G401 (cell line): ENCODE measurements at regions not wholly inside any gene's neighbourhood (a gene's known extent, or its start where the extent isn't known, plus 50 kb on each side); places are given as distances from the start of the nearest gene placed in this dataset.

Source experiments
- DNase-seq: peaks from one replicate; pipeline ENCODE4 v3.0.0-alpha.2; 2015; ENCODE audit warnings: low spot score
- in situ Hi-C: cut with HindIII; loops from 2 replicates; pipeline ENCODE4 v1.10.0; 2016; ENCODE audit warnings: low sequenced_read_pairs, mixed read lengths

DNA sequence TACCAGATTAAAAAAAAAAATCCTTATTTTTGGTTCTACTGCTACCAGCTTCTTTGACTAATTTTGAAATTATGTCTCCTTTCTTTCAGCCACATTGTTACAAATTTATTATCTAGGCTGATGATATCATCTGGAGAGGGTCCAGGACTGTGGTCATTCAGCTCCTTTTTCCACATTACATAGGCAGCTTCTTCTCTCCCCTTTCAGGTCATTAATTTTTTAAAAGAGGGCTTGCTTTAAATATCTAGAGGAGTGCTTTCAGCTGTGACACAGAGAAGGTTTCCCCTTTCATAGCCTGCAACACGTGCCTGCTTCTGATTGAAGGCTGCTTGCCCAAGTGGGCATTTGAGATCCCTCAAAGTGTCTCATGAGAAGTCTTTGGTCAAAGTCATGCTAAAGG is 155.7 kb upstream of the PAPPA start:
- no peak for DNase-seq
- in situ Hi-C loops: no loop called here

- DNase-seq: no peak
- in situ Hi-C loops: no loop called here
Measured at GRCh38 chr9:115998666-115999065, 154.9 kb upstream of the PAPPA start.

- in situ Hi-C loops: no loop called here
- DNase-seq: no peak
Measured at GRCh38 chr9:115999498-115999897, 154.1 kb upstream of the PAPPA start.

GRCh38 chr9:116000748-116001329 is 152.8 kb upstream of the PAPPA start:
- in situ Hi-C loops: no loop called here
- peak; percentile 9 for DNase-seq

- in situ Hi-C loops: no loop called here
- no peak for DNase-seq
Measured at GRCh38 chr9:116002181-116002580, 151.4 kb upstream of the PAPPA start.

DNA sequence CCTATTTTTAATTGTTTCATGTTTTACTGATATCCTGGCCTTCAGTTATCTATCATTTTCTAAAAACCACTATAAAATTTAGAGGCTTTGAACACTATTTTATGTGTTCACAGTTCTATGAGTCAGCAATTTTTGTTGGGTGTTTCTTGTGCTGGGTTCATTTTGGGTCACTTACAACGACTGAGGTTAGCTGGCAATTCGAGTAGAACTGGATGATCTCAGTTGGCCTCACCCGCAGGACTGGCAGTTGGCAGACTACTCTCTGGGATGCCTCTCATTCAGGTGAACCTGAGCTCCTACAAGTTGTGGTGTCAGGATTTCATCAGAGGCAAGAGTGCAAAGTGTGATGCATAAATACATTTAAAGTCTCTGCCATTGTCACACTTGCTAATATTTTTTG is 151.0 kb upstream of the PAPPA start:
- in situ Hi-C loops: no loop called here

GRCh38 chr9:116003397-116003796 is 150.2 kb upstream of the PAPPA start:
- in situ Hi-C loops: no loop called here
- DNase-seq: no peak

More for the DNA sequence above, 151.0 kb upstream of the PAPPA start:
- no peak for DNase-seq

- DNase-seq: no peak
- in situ Hi-C loops: no loop called here
Measured at GRCh38 chr9:116005205-116005604, 148.4 kb upstream of the PAPPA start.

DNA sequence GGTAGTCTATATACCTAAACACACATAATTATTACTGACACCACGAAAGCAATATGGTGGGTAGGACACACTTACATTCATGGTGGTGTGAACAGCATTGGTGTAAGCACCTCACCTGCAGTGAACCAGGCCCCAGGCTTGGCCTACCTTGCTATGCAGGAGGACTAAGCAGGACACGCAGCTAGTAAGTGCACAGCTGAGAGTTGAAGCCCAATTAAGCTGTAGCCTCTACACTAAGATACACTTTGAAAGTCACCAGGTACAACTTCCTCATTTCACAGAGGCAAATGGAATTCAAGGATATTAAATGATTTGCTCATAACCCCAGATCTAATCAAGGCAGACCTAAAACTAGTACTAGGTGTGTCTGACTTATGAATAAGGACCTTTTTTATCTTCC is 145.8 kb upstream of the PAPPA start:
- DNase-seq: no peak
- in situ Hi-C loops: no loop called here

- in situ Hi-C loops: no loop called here
- no peak for DNase-seq
Measured at GRCh38 chr9:116008278-116008677, 145.3 kb upstream of the PAPPA start.

- no peak for DNase-seq
- in situ Hi-C loops: no loop called here
Measured at GRCh38 chr9:116009420-116009819, 144.2 kb upstream of the PAPPA start.

GRCh38 chr9:116015855-116016254 is 137.7 kb upstream of the PAPPA start:
- DNase-seq: no peak
- in situ Hi-C loops: no loop called here

- in situ Hi-C loops: no loop called here
- DNase-seq: no peak
Measured at GRCh38 chr9:116020146-116020545, 133.4 kb upstream of the PAPPA start.

GRCh38 chr9:116020801-116021200 is 132.8 kb upstream of the PAPPA start:
- no peak for DNase-seq
- in situ Hi-C loops: no loop called here

GRCh38 chr9:116027096-116027495 is 126.5 kb upstream of the PAPPA start:
- in situ Hi-C loops: no loop called here

DNA sequence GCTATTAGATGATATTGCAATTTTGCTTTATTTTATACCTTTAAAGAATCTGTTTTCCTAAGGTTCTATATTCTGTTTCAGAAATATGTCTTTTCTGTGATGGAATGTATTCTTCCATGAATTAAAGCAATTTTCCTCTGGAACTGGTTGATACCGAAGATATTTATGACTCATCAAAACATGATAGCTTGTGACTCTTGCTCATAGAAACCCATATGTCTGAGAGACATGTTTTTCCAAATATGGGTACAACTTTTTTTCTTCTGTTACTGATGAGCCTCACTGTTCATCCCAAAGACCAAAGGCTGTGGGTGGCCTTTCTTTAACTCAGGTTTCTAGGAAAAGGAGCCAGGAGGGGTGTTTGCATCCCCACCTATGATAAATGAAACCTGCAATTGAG is 126.1 kb upstream of the PAPPA start:
- in situ Hi-C loops: no loop called here
- no peak for DNase-seq

More at GRCh38 chr9:116027096-116027495, 126.5 kb upstream of the PAPPA start:
- no peak for DNase-seq

GRCh38 chr9:116027951-116028350 is 125.6 kb upstream of the PAPPA start:
- in situ Hi-C loops: no loop called here
- DNase-seq: no peak

- in situ Hi-C loops: no loop called here
- DNase-seq: no peak
Measured at GRCh38 chr9:116030517-116030916, 123.1 kb upstream of the PAPPA start.

DNA sequence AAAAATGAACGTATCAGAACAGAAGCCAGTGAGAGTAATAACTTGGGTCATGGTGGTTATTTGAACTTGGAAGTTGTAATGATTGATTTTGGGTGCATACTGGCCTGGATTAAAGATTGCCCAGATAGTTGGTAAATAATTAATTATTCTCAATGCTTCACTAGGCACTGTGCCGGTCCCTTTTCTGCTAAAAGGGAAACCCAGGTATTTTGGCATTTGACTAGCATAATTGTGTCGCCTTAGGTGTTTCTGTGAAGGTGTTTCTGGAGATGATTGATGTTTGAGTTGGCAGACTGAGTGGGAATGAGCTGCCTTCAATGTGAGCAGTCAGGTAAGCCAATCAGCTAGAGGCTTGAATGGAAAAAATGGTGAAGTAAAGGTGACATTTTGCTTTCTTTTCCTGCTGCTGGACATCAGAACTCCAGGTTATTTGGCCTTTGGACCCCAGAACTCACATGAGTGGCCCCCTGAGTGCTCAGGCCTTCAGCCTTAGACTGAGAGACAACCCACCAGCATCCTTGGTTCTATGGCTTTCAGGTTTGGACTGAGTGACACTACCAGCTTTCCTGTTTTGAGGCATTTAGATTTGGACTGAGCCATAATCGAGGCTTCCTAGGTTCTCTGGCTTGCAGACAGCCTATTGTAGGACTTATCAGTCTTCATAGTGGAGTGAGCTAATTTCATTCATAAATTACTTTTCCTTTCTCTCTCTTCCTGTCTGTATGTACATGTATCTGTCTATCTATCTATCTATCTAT is 120.7 kb upstream of the PAPPA start:
- no peak for DNase-seq
- in situ Hi-C loops: no loop called here

DNA sequence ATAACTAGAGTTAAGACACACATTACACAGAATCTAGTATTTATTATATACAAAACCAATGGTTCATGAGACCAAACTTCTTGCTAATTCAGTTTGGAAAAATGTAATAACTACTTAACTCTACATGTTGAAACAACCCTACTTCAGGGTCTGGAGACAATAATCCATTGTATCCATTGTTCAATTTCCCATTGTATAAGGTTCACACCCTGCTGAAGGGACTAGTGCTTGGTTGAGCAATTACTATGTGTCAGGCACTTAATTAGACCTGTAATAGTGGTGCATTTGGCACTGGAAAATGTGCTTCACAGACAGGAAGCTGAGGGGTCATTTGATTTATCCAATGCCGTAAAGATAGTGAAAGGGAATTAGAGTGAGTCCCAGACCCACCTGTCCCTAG is 114.3 kb upstream of the PAPPA start:
- in situ Hi-C loops: no loop called here
- DNase-seq: no peak

GRCh38 chr9:116039893-116040292 is 113.7 kb upstream of the PAPPA start:
- in situ Hi-C loops: no loop called here
- no peak for DNase-seq
